IPS-18a (cell line): ENCODE measurements at regions not wholly inside any gene's neighbourhood (a gene's known extent, or its start where the extent isn't known, plus 50 kb on each side); places are given as distances from the start of the nearest gene placed in this dataset.
"Not testable (repeated sequence)": the region's sequence is repeated elsewhere in the genome, so short reads cannot be mapped to it uniquely, and the experiment has no call there.

ENCODE experiments used
- H3K27ac ChIP-seq: one replicate; pipeline ENCODE4 v1.5.1; 2013; ENCODE audit warnings: low read length
- H3K27me3 ChIP-seq: one replicate; pipeline ENCODE4 v1.6.1; 2013; ENCODE audit warnings: mild to moderate bottlenecking, low read length; ENCODE audit not compliant: control insufficient read depth, insufficient read depth
- H3K36me3 ChIP-seq: one replicate; pipeline ENCODE4 v1.6.1; 2013; ENCODE audit warnings: low read depth, low read length; ENCODE audit not compliant: control insufficient read depth
- H3K4me1 ChIP-seq: one replicate; pipeline ENCODE4 v1.6.1; 2013; ENCODE audit warnings: low read depth, low read length; ENCODE audit not compliant: control insufficient read depth
- H3K4me3 ChIP-seq: one replicate; pipeline ENCODE4 v1.5.1; 2013; ENCODE audit warnings: low read length
- H3K9ac ChIP-seq: one replicate; pipeline ENCODE4 v1.6.1; 2013; ENCODE audit warnings: mild to moderate bottlenecking, low read length, moderate library complexity
- H3K9me3 ChIP-seq: one replicate; pipeline ENCODE4 v1.6.1; 2013; ENCODE audit warnings: low read depth, low read length; ENCODE audit not compliant: control insufficient read depth

DNA sequence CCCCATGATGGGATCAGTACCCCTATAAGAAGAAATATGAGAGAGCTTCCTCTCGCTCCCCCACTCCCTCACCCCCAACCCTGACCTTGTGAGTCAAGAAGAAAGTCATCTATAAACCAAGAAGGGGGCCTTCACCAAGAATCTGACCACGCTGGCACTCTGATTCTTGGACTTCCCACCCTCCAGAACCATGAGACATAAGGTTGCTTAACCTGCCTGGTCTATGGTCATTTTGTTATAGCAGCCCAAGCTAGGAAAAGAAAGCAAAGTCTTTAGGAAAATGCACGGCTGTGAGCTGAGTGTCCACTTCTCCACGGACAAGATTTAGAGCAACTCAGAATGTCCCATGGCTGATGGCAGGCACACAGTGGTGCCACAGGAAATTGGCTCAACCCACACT lies 333.5 kb downstream of the SOX9 start:
- no peak overlapping the region for H3K9ac ChIP-seq
- H3K9me3 ChIP-seq, result no peaks in the 10 kb centered on the region
- no peaks in the 10 kb centered on the region for H3K36me3 ChIP-seq
- no peak overlapping the region for H3K4me3 ChIP-seq
- peaks cover 6% of the 10 kb centered on the region for H3K4me1 ChIP-seq
- H3K27me3 ChIP-seq, result no peaks in the 10 kb centered on the region
- H3K27ac ChIP-seq, result no peak overlapping the region

GRCh38 chr17:72455562-72455961 lies 334.7 kb downstream of the SOX9 start:
- Histone ChIP-seq H3K4me1 (peaks cover 6% of the 10 kb centered on the region), H3K4me3 (no peak overlapping the region), H3K36me3 (no peaks in the 10 kb centered on the region), H3K27ac (no peak overlapping the region), H3K9me3 (no peaks in the 10 kb centered on the region), H3K27me3 (no peaks in the 10 kb centered on the region), H3K9ac (no peak overlapping the region)

GRCh38 chr17:72456075-72456474 lies 335.3 kb downstream of the SOX9 start:
- peaks cover 6% of the 10 kb centered on the region for H3K4me1 ChIP-seq
- H3K4me3 ChIP-seq, result no peak overlapping the region
- no peaks in the 10 kb centered on the region for H3K27me3 ChIP-seq
- H3K27ac ChIP-seq, result no peak overlapping the region
- H3K36me3 ChIP-seq, result no peaks in the 10 kb centered on the region
- H3K9me3 ChIP-seq, result no peaks in the 10 kb centered on the region
- H3K9ac ChIP-seq, result no peak overlapping the region

- Histone ChIP-seq H3K9ac (no peak overlapping the region), H3K36me3 (no peaks in the 10 kb centered on the region), H3K27me3 (no peaks in the 10 kb centered on the region), H3K4me1 (peaks cover 6% of the 10 kb centered on the region), H3K9me3 (no peaks in the 10 kb centered on the region), H3K4me3 (no peak overlapping the region), H3K27ac (no peak overlapping the region)
Observed at GRCh38 chr17:72457712-72458111, 336.9 kb downstream of the SOX9 start.

GRCh38 chr17:72458301-72458700 lies 337.5 kb downstream of the SOX9 start:
- Histone ChIP-seq H3K9ac (no peak overlapping the region), H3K27ac (no peak overlapping the region), H3K27me3 (no peaks in the 10 kb centered on the region), H3K4me1 (peaks cover 6% of the 10 kb centered on the region), H3K4me3 (no peak overlapping the region), H3K9me3 (no peaks in the 10 kb centered on the region), H3K36me3 (no peaks in the 10 kb centered on the region)

GRCh38 chr17:72460711-72461110 lies 339.9 kb downstream of the SOX9 start:
- Histone ChIP-seq H3K4me3 (no peak overlapping the region), H3K9ac (no peak overlapping the region), H3K4me1 (peaks cover 6% of the 10 kb centered on the region), H3K27ac (no peak overlapping the region), H3K9me3 (no peaks in the 10 kb centered on the region), H3K27me3 (no peaks in the 10 kb centered on the region), H3K36me3 (no peaks in the 10 kb centered on the region)

DNA sequence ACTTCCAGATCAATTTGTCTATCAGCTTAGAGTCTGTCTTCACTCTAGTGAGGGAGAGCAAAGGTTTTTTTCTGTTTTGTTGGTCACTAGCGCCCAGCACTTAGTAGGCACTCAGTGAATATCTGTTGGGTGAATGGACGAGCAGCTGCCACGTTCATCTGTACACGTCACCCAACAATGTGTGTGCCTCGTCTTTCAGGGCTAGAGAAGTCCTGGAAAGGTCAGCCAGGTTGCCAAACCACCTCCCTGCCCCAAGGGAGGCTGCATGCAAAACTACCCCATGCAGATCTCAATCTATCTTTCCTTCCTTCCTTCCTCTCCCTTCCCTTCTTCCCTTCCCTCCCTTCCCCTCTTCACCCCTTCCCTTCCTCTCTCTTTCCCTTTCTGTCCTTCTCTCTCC lies 340.9 kb downstream of the SOX9 start:
- H3K9ac ChIP-seq, result no peak overlapping the region
- H3K27ac ChIP-seq, result no peak overlapping the region
- H3K36me3 ChIP-seq, result no peaks in the 10 kb centered on the region
- no peaks in the 10 kb centered on the region for H3K9me3 ChIP-seq
- H3K4me1 ChIP-seq, result peaks cover 3% of the 10 kb centered on the region
- no peaks in the 10 kb centered on the region for H3K27me3 ChIP-seq
- no peak overlapping the region for H3K4me3 ChIP-seq

DNA sequence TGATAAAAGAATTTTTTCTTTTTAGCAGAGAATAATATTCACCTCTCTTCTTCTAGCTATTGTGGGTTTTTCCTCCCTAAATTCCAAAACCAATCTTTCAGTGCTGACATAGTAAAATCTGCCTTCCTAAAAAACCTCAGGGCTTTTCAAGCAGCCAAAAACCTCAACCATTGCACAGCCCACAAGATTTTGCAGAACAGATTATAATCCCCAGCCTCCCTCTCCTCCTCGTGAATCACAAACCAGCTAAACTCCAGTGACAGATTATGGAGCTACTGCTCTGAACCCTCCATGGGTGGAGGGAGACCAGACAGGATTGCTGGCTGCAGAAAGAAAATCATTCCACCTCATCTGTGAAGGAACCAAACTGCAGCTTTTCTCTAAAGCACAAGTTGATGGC lies 341.6 kb downstream of the SOX9 start:
- Histone ChIP-seq H3K36me3 (no peaks in the 10 kb centered on the region), H3K4me1 (peaks cover 5% of the 10 kb centered on the region), H3K27me3 (no peaks in the 10 kb centered on the region), H3K9me3 (no peaks in the 10 kb centered on the region), H3K4me3 (no peak overlapping the region), H3K9ac (no peak overlapping the region), H3K27ac (no peak overlapping the region)

DNA sequence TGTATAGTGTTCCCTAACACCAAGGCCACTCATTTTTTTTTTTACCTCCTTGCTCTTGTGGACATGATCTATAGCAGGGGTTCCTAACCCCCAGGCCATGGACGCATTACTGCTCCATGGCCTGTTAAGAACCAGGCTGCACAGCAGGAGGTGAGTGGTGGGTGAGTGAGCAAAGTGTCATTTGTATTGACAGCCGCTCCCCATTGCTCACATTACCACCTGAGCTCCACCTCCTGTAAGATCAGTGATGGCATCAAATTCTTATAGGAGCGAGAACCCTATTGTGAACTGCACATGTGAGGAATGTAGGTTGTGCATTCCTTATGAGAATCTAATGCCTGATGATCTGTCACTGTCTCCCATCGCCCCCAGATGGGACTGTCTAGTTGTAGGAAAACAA lies 342.0 kb downstream of the SOX9 start:
- H3K9me3 ChIP-seq, result no peaks in the 10 kb centered on the region
- no peaks in the 10 kb centered on the region for H3K27me3 ChIP-seq
- no peaks in the 10 kb centered on the region for H3K36me3 ChIP-seq
- H3K27ac ChIP-seq, result no peak overlapping the region
- H3K4me3 ChIP-seq, result no peak overlapping the region
- peaks cover 9% of the 10 kb centered on the region for H3K4me1 ChIP-seq
- no peak overlapping the region for H3K9ac ChIP-seq

DNA sequence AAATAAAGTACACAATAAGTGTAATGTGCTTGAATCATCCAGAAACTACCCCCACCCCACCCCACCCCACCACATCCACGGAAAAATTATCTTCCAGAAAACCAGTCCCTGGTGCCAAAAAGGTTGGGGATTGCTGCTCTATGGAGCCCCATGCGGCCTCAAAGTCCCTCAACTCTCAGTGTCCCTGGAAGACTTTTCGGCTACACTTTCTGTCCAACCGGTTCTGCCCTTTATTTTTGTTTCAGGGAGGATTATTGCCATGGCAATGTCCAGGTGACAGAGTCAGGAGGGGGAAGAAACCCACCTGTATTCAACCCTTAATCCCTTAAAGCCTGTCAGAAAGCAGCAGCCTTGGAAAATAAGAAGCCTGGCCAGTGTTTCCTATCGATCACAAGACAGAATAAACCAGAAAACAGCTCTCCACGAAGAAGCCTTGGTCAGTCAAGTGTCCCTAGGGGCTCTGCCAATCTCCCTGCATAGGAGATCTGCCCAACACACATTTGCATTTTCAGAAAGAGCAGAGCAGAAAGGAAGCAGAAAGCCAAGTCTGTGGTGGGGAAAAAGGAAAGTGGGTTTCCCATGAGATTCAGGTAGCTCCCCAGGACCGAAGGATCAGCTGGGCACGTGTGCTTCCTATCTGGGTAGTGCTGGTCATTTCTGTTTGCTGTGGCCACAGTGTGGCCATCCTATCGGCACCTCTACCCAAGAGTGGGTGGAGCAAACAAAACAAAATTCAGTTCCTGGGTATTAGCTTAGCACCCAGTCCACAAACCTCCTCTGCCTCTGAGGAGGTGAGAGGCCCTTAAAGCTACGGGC lies 342.7 kb downstream of the SOX9 start:
- H3K9ac ChIP-seq, result no peak overlapping the region
- no peaks in the 10 kb centered on the region for H3K36me3 ChIP-seq
- no peak overlapping the region for H3K4me3 ChIP-seq
- no peaks in the 10 kb centered on the region for H3K9me3 ChIP-seq
- no peaks in the 10 kb centered on the region for H3K27me3 ChIP-seq
- H3K27ac ChIP-seq, result no peak overlapping the region
- H3K4me1 ChIP-seq, result peaks cover 15% of the 10 kb centered on the region

DNA sequence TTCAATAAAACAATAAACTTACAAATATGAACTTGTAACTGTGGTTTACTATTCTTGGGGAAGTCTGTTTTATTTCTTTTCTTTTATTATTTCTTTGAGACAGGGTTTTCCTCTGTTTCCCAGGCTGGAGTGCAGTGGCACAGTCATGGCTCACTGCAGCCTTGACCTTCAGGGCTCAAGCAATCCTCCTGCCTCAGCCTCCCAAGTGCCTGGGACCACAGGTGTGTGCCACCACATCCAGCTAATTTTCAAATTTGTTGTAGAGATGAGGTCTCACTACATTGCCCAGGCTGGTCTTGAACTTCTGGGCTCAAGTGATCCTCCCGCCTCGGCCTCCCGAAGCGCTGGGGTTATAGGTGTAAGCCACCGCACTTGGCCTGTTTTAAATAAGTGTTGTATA lies 343.4 kb downstream of the SOX9 start:
- not testable (repeated sequence) for H3K27ac ChIP-seq, H3K36me3 ChIP-seq, H3K27me3 ChIP-seq, H3K4me3 ChIP-seq, H3K9ac ChIP-seq, H3K9me3 ChIP-seq
- H3K4me1 ChIP-seq, result peaks cover 18% of the 10 kb centered on the region
